ENCODE measurements at regions not wholly inside any gene's neighbourhood (a gene's known extent, or its start where the extent isn't known, plus 50 kb on each side); places are given as distances from the start of the nearest gene placed in this dataset.

DNA sequence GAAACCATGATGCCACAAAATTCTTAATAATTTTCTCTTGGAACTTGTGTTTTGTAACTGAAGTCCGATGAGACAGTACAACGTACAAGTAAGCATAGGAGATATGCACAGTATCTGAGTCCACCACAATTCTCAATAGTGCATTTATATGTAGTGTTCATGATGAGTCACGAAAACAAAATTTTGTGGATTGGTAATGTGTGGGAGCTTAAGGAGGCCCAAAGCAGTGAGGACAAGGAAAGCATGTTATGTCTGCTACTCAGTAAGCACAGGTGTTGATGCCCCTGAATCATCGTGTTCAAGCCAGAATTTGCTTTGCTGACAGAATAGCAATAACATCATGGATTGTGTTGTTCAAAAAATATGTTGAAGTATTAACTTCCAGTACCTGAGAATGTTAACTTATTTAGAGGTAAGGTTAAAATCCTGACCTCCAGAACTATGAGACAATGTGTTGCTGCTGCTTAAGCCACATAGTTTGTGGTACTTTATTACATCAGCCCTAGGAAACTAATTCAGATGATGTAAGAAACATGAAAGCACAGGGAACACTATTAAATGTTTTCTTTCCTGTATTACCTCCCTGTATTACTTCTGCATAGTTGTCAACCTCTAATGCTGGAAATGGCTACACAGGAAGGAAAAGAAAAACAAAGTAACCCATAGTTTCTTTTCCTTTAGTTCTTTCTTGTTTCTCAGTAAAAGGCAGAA is 201.3 kb downstream of the SLITRK6 start:
- Histone ChIP-seq H3K9ac (ENCODE audit: low read length) (no peak overlapping the region), H3K9me3 (ENCODE audit: low read length) (no peaks in the 10 kb centered on the region), H3K4me3 (ENCODE audit: low read length) (no peak overlapping the region), H2AFZ (ENCODE audit: low read length) (no peak overlapping the region), H3K79me2 (ENCODE audit: low read length) (no peaks in the 10 kb centered on the region), H3K27me3 (ENCODE audit: low read length) (no peaks in the 10 kb centered on the region), H3K4me2 (ENCODE audit: low read length) (no peak overlapping the region), H3K27ac (ENCODE audit: low read length) (no peak overlapping the region), H4K20me1 (ENCODE audit: low read length) (no peaks in the 10 kb centered on the region), H3K9me2 (replicated peaks; ENCODE audit: low read length) (no peaks in the 10 kb centered on the region), H3K36me3 (ENCODE audit: low read depth, low read length) (no peaks in the 10 kb centered on the region), H3F3A (ENCODE audit: low read length, unreplicated experiment) (no peaks in the 10 kb centered on the region), H3K4me1 (ENCODE audit: insufficient read depth, low read length) (no peaks in the 10 kb centered on the region)
- peak; percentile 38; the same call in 1 of the 2 replicates for ATAC-seq
- BruUV-seq (replicated peaks): no TSS peak
- TF ChIP-seq EZH2phosphoT487 (IDR thresholded peaks at IDR 0.05; ENCODE audit: borderline replicate concordance, low read length) (no peak), EZH2 (IDR thresholded peaks at IDR 0.05; ENCODE audit: low read length, unreplicated experiment) (no peak)
- TF ChIP-seq, protein P1, sequence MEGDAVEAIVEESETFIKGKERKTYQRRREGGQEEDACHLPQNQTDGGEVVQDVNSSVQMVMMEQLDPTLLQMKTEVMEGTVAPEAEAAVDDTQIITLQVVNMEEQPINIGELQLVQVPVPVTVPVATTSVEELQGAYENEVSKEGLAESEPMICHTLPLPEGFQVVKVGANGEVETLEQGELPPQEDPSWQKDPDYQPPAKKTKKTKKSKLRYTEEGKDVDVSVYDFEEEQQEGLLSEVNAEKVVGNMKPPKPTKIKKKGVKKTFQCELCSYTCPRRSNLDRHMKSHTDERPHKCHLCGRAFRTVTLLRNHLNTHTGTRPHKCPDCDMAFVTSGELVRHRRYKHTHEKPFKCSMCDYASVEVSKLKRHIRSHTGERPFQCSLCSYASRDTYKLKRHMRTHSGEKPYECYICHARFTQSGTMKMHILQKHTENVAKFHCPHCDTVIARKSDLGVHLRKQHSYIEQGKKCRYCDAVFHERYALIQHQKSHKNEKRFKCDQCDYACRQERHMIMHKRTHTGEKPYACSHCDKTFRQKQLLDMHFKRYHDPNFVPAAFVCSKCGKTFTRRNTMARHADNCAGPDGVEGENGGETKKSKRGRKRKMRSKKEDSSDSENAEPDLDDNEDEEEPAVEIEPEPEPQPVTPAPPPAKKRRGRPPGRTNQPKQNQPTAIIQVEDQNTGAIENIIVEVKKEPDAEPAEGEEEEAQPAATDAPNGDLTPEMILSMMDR (conservative IDR thresholded peaks at IDR 0.05; ENCODE audit: low read depth, low read length): no peak
- CTCF ChIA-PET: no interaction called here
- intact Hi-C loops (cut with micrococcal nuclease): no loop called here
- POLR2A ChIA-PET (ENCODE audit: unreplicated experiment): no interaction called here
- DNase-seq: no peak

DNA sequence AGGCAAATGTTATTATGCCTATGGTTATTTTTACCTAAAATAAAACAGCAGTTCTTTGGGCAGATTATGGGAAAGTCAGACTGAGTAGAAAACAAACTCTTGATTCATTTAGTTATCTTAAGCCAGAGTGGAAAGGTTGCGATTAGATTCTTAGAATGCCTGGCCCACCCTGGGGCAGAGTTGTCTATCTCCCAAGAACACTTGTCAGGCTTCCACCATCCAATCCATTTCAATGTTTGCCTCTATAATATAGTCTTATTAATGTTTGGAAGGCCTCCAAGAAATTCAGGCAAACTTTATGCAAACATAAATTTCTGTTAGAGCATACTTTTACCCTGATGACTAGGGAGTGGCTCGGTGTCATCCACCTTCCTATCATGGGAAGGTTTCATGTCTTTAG is 207.0 kb downstream of the SLITRK6 start:
- peak; percentile 61 for DNase-seq
- TF ChIP-seq EZH2phosphoT487 (IDR thresholded peaks at IDR 0.05; ENCODE audit: borderline replicate concordance, low read length): no peak
- TF ChIP-seq, protein P1 (conservative IDR thresholded peaks at IDR 0.05; ENCODE audit: low read depth, low read length): no peak
- no peak for TF ChIP-seq EZH2 (IDR thresholded peaks at IDR 0.05; ENCODE audit: low read length, unreplicated experiment)
- Histone ChIP-seq H3K9me2 (replicated peaks; ENCODE audit: low read length) (no peaks in the 10 kb centered on the region), H3K4me2 (ENCODE audit: low read length) (no peak overlapping the region), H3K4me1 (ENCODE audit: insufficient read depth, low read length) (peaks cover 32% of the 10 kb centered on the region), H3K9ac (ENCODE audit: low read length) (no peak overlapping the region), H3K79me2 (ENCODE audit: low read length) (no peaks in the 10 kb centered on the region), H3K4me3 (ENCODE audit: low read length) (no peak overlapping the region), H3F3A (ENCODE audit: low read length, unreplicated experiment) (peaks cover 1% of the 10 kb centered on the region), H3K27ac (ENCODE audit: low read length) (no peak overlapping the region), H2AFZ (ENCODE audit: low read length) (no peak overlapping the region), H3K9me3 (ENCODE audit: low read length) (no peaks in the 10 kb centered on the region), H3K36me3 (ENCODE audit: low read depth, low read length) (no peaks in the 10 kb centered on the region), H4K20me1 (ENCODE audit: low read length) (no peaks in the 10 kb centered on the region), H3K27me3 (ENCODE audit: low read length) (no peaks in the 10 kb centered on the region)
- ChIA-PET POLR2A (ENCODE audit: unreplicated experiment) (no interaction called here), CTCF (no interaction called here)
- intact Hi-C loops (cut with micrococcal nuclease): no loop called here
- ATAC-seq: no peak; the same call in 1 of the 2 replicates
- BruUV-seq (replicated peaks): no TSS peak

DNA sequence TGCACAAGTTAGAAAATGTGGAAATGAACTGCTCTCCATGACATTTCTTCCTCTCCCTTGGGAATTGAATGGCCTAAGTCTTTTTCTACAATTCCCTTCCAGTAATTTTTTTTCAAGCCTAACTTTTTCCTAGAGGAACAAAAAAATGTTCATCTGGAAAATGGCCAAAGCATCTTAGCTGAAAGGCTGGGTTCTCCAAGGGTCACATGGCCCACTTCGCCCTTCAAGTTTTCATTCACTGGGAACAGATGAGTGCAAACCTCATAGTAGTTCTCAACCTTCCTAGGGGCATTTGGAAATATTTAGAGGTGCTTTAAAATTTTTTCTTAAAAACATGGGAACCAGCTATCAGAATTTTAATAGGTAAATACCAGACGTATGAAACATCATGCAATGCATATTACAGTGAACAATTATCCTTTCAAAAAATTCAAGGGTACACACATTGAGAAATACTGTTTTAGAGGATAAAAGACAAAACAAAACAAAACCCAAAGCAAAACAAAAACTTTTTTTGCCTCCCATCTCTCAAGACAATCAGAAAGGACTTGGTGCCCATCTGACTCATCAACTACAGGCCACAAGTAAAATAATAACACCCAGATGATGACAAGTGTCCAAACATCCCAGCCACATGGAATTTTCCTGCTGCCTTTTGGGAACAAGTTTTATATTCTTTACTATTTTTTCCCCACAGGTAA is 208.8 kb downstream of the SLITRK6 start:
- Histone ChIP-seq H3K27ac (ENCODE audit: low read length) (peak overlapping the region; percentile 86), H3K27me3 (ENCODE audit: low read length) (no peaks in the 10 kb centered on the region), H3K79me2 (ENCODE audit: low read length) (no peaks in the 10 kb centered on the region), H3K4me2 (ENCODE audit: low read length) (0 out of 2 replicates have a peak overlapping the region, but pooled peaks have one; percentile 13), H3K4me1 (ENCODE audit: insufficient read depth, low read length) (peaks cover 38% of the 10 kb centered on the region), H3K9ac (ENCODE audit: low read length) (peak overlapping the region; percentile 38; the same call in 1 of the 2 replicates), H4K20me1 (ENCODE audit: low read length) (no peaks in the 10 kb centered on the region), H3K4me3 (ENCODE audit: low read length) (no peak overlapping the region), H3K9me2 (replicated peaks; ENCODE audit: low read length) (no peaks in the 10 kb centered on the region), H3F3A (ENCODE audit: low read length, unreplicated experiment) (peaks cover 4% of the 10 kb centered on the region), H3K9me3 (ENCODE audit: low read length) (peaks cover 5% of the 10 kb centered on the region; the same call in 1 of the 2 replicates), H3K36me3 (ENCODE audit: low read depth, low read length) (peaks cover 4% of the 10 kb centered on the region; the same call in 1 of the 2 replicates), H2AFZ (ENCODE audit: low read length) (no peak overlapping the region)
- intact Hi-C loops (cut with micrococcal nuclease): loop anchor here (1.0 kb wide), 1 partner anchor 121 kb away; no protein-coding TSS in a partner anchor
- no TSS peak for BruUV-seq (replicated peaks)
- ChIA-PET CTCF (no interaction called here), POLR2A (ENCODE audit: unreplicated experiment) (no interaction called here)
- DNase-seq (peak; percentile 78), ATAC-seq (peak; percentile 34)
- no peak for TF ChIP-seq EZH2phosphoT487 (IDR thresholded peaks at IDR 0.05; ENCODE audit: borderline replicate concordance, low read length)
- TF ChIP-seq, protein P1 (conservative IDR thresholded peaks at IDR 0.05; ENCODE audit: low read depth, low read length): no peak
- TF ChIP-seq EZH2 (IDR thresholded peaks at IDR 0.05; ENCODE audit: low read length, unreplicated experiment): no peak
